Spleen (tissue), 7 donors: ENCODE measurements at regions not wholly inside any gene's neighbourhood (a gene's known extent, or its start where the extent isn't known, plus 50 kb on each side); places are given as distances from the start of the nearest gene placed in this dataset.

Source experiments
- CTCF ChIP-seq, 11 experiments: fragments of 200-600 bp in 7 of 11; fragments of 450-650 bp in 4 of 11; sonication (generic) in 4 of 11; IDR thresholded peaks in 8 of 11; conservative IDR thresholded peaks in 3 of 11; 1 replicate in 7 of 11; 2 replicates in 4 of 11; pipeline versions ENCODE4 v1.4.0 to v1.8.0; 2016 to 2021; ENCODE audit warnings: antibody characterized with exemption in 11 of 11, inconsistent platforms in 4 of 11, mild to moderate bottlenecking in 1 of 11
- POLR2A ChIP-seq, 3 donors: fragments of 450-650 bp; IDR thresholded peaks; one replicate each; pipeline ENCODE4 v1.5.1; 2017; ENCODE audit warnings: antibody characterized with exemption in 3 of 3, mild to moderate bottlenecking in 1 of 3
- POLR2AphosphoS5 ChIP-seq, 3 donors: sonication (generic); formaldehyde crosslinking; IDR thresholded peaks; one replicate each; pipeline ENCODE4 v1.5.1; 2017; ENCODE audit warnings: antibody characterized with exemption in 3 of 3
- donor health status: DM: no; HTN: no; CAD: no; lungs with moderate emphysema.
- donor health status: DM: no; HTN: no; CAD: no.
- donor health status: DM: no; HTN: no; CAD: no.

- TF ChIP-seq CTCF (IDR thresholded peaks at IDR 0.05 in 8 of 11, conservative IDR thresholded peaks at IDR 0.05 in 3 of 11), result no peak
- no peak for TF ChIP-seq POLR2AphosphoS5 (IDR thresholded peaks at IDR 0.05)
- TF ChIP-seq POLR2A (IDR thresholded peaks at IDR 0.05), result no peak
These were observed 266.3 kb downstream of the SEC61B start for GRCh38 chr9:99488131-99489059.
